Loucy (cell line): ENCODE measurements at regions not wholly inside any gene's neighbourhood (a gene's known extent, or its start where the extent isn't known, plus 50 kb on each side); places are given as distances from the start of the nearest gene placed in this dataset.
"Not testable (repeated sequence)": the region's sequence is repeated elsewhere in the genome, so short reads cannot be mapped to it uniquely, and the experiment has no call there.

Experiments
- H2AFZ ChIP-seq: fragments of 200-600 bp; sonication (generic); 2 replicates; pipeline ENCODE4 v1.6.0; 2016; ENCODE audit warnings: antibody characterized with exemption, mild to moderate bottlenecking, low read length, moderate library complexity
- H3F3A ChIP-seq: fragments of 200-600 bp; 2 replicates; pipeline ENCODE4 v1.6.0; 2016; ENCODE audit warnings: antibody characterized with exemption, low read depth, mild to moderate bottlenecking
- H3K27me3 ChIP-seq: fragments of 200-600 bp; sonication (generic); 2 replicates; pipeline ENCODE4 v1.6.1; 2014; ENCODE audit warnings: low read length, mild to moderate bottlenecking; ENCODE audit not compliant: insufficient read depth, poor library complexity, severe bottlenecking
- H3K36me3 ChIP-seq: fragments of 200-600 bp; sonication (generic); 2 replicates; pipeline ENCODE4 v1.6.1; 2016; ENCODE audit warnings: low read length; ENCODE audit not compliant: insufficient read depth
- H3K4me1 ChIP-seq: fragments of 200-600 bp; sonication (generic); 2 replicates; pipeline ENCODE4 v1.5.1; 2014; ENCODE audit warnings: low read length, mild to moderate bottlenecking; ENCODE audit not compliant: insufficient read depth, poor library complexity, severe bottlenecking
- H3K4me2 ChIP-seq: fragments of 200-600 bp; sonication (generic); 2 replicates; pipeline ENCODE4 v1.6.0; 2014; ENCODE audit warnings: antibody characterized with exemption, low read length, low read depth, mild to moderate bottlenecking; ENCODE audit not compliant: poor library complexity, severe bottlenecking
- H3K4me3 ChIP-seq: fragments of 200-600 bp; sonication (generic); 2 replicates; pipeline ENCODE4 v1.5.1; 2014; ENCODE audit warnings: low read length, mild to moderate bottlenecking, mixed read lengths; ENCODE audit not compliant: poor library complexity, severe bottlenecking
- H3K79me2 ChIP-seq: fragments of 200-600 bp; sonication (generic); 2 replicates; pipeline ENCODE4 v1.6.1; 2014; ENCODE audit warnings: low read length; ENCODE audit not compliant: insufficient read depth
- H3K9ac ChIP-seq: fragments of 200-600 bp; sonication (generic); 2 replicates; pipeline ENCODE4 v1.6.0; 2014; ENCODE audit warnings: mild to moderate bottlenecking, low read depth, low read length, moderate library complexity; ENCODE audit not compliant: poor library complexity, severe bottlenecking
- H3K9me2 ChIP-seq: fragments of 200-600 bp; sonication (generic); replicated peaks from 2 replicates; pipeline ENCODE4 v1.6.1; 2016; ENCODE audit warnings: low read depth, low read length, mixed read lengths
- H3K9me3 ChIP-seq: fragments of 200-600 bp; sonication (generic); 2 replicates; pipeline ENCODE4 v1.6.1; 2014; ENCODE audit warnings: mild to moderate bottlenecking, antibody characterized with exemption, low read length, low read depth; ENCODE audit not compliant: insufficient read depth
- H4K20me1 ChIP-seq: fragments of 200-600 bp; sonication (generic); 2 replicates; pipeline ENCODE4 v1.6.0; 2014; ENCODE audit warnings: antibody characterized with exemption, low read length, mild to moderate bottlenecking; ENCODE audit not compliant: insufficient read depth, poor library complexity, severe bottlenecking
- CTCF ChIP-seq: fragments of 200-600 bp; sonication (generic); conservative IDR thresholded peaks from 2 replicates; pipeline ENCODE4 v1.5.1; 2014; ENCODE audit warnings: mild to moderate bottlenecking, antibody characterized with exemption, low read length
- EZH2phosphoT487 ChIP-seq: fragments of 200-600 bp; IDR thresholded peaks from 2 replicates; pipeline ENCODE4 v1.6.1; 2018; ENCODE audit warnings: antibody characterized with exemption, mild to moderate bottlenecking, moderate library complexity, borderline replicate concordance

- Histone ChIP-seq H3K4me2 (no peak overlapping the region), H3K9me2 (no peaks in the 10 kb centered on the region), H2AFZ (no peak overlapping the region), H3K4me3 (no peak overlapping the region), H3K4me1 (no peaks in the 10 kb centered on the region), H3K36me3 (no peaks in the 10 kb centered on the region), H4K20me1 (no peaks in the 10 kb centered on the region), H3F3A (no peaks in the 10 kb centered on the region), H3K79me2 (no peaks in the 10 kb centered on the region), H3K9me3 (no peaks in the 10 kb centered on the region), H3K9ac (no peak overlapping the region), H3K27me3 (no peaks in the 10 kb centered on the region)
- TF ChIP-seq EZH2phosphoT487 (no peak), CTCF (no peak)
Observed at GRCh38 chr6:103715269-103715668, 1144.5 kb downstream of the HACE1 start.

GRCh38 chr6:103709236-103709635 is 1150.5 kb downstream of the HACE1 start:
- not testable (repeated sequence) for H4K20me1 ChIP-seq, H3K79me2 ChIP-seq, H3K27me3 ChIP-seq, H3K36me3 ChIP-seq, H3K9ac ChIP-seq, H3K9me2 ChIP-seq, H3K9me3 ChIP-seq, H3F3A ChIP-seq, H3K4me2 ChIP-seq, H3K4me3 ChIP-seq, H3K4me1 ChIP-seq, H2AFZ ChIP-seq

GRCh38 chr6:103707596-103708325 is 1152.0 kb downstream of the HACE1 start:
- Histone ChIP-seq H3K27me3 (no peaks in the 10 kb centered on the region), H3K36me3 (no peaks in the 10 kb centered on the region), H3K79me2 (no peaks in the 10 kb centered on the region), H3F3A (no peaks in the 10 kb centered on the region), H3K9ac (no peak overlapping the region), H3K4me1 (no peaks in the 10 kb centered on the region), H2AFZ (no peak overlapping the region), H3K4me2 (no peak overlapping the region), H3K9me3 (no peaks in the 10 kb centered on the region), H3K4me3 (no peak overlapping the region), H4K20me1 (no peaks in the 10 kb centered on the region), H3K9me2 (no peaks in the 10 kb centered on the region)
- TF ChIP-seq EZH2phosphoT487: no peak
- no peak for TF ChIP-seq CTCF

GRCh38 chr6:103699769-103700168 is 1160.0 kb downstream of the HACE1 start:
- Histone ChIP-seq H3K9me3 (no peaks in the 10 kb centered on the region), H3K36me3 (no peaks in the 10 kb centered on the region), H3K4me3 (no peak overlapping the region), H3K9ac (no peak overlapping the region), H4K20me1 (no peaks in the 10 kb centered on the region), H3K79me2 (no peaks in the 10 kb centered on the region), H3K4me2 (no peak overlapping the region), H2AFZ (no peak overlapping the region), H3K9me2 (no peaks in the 10 kb centered on the region), H3F3A (no peaks in the 10 kb centered on the region), H3K4me1 (no peaks in the 10 kb centered on the region), H3K27me3 (peaks cover 5% of the 10 kb centered on the region)
- no peak for TF ChIP-seq CTCF
- no peak for TF ChIP-seq EZH2phosphoT487
